Hepatocyte (in vitro differentiated cells): ENCODE measurements at regions not wholly inside any gene's neighbourhood (a gene's known extent, or its start where the extent isn't known, plus 50 kb on each side); places are given as distances from the start of the nearest gene placed in this dataset.

ENCODE experiments used
- DNase-seq: peaks from one replicate; pipeline ENCODE4 v3.0.0-alpha.2; 2016; ENCODE audit warnings: low spot score
- H2AFZ ChIP-seq: fragments of 200-600 bp; sonication (generic); 2 replicates; pipeline ENCODE4 v1.6.0; 2016; ENCODE audit warnings: antibody characterized with exemption, mild to moderate bottlenecking
- H3K27ac ChIP-seq: fragments of 200-600 bp; sonication (generic); 2 replicates; pipeline ENCODE4 v1.5.1; 2016; ENCODE audit warnings: mild to moderate bottlenecking
- H3K27me3 ChIP-seq: fragments of 200-600 bp; sonication (generic); 2 replicates; pipeline ENCODE4 v1.6.1; 2016
- H3K36me3 ChIP-seq: fragments of 200-600 bp; sonication (generic); replicated peaks from 2 replicates; pipeline ENCODE4 v1.5.1; 2016; ENCODE audit warnings: low read depth; ENCODE audit not compliant: insufficient read depth
- H3K4me1 ChIP-seq: fragments of 200-600 bp; sonication (generic); 2 replicates; pipeline ENCODE4 v1.5.1; 2016; ENCODE audit warnings: mild to moderate bottlenecking, moderate library complexity; ENCODE audit not compliant: insufficient read depth
- H3K4me2 ChIP-seq: fragments of 200-600 bp; sonication (generic); 2 replicates; pipeline ENCODE4 v1.6.0; 2016
- H3K4me3 ChIP-seq: fragments of 200-600 bp; sonication (generic); 2 replicates; pipeline ENCODE4 v1.5.1; 2016; ENCODE audit warnings: mild to moderate bottlenecking
- H3K79me2 ChIP-seq: fragments of 200-600 bp; sonication (generic); 2 replicates; pipeline ENCODE4 v1.6.0; 2017; ENCODE audit warnings: mild to moderate bottlenecking
- H3K9me2 ChIP-seq: fragments of 200-600 bp; sonication (generic); replicated peaks from 2 replicates; pipeline ENCODE4 v1.6.0; 2017; ENCODE audit warnings: mild to moderate bottlenecking; ENCODE audit not compliant: insufficient read depth
- H3K9me3 ChIP-seq: fragments of 200-600 bp; sonication (generic); 2 replicates; pipeline ENCODE4 v1.5.1; 2016; ENCODE audit warnings: low read depth, mild to moderate bottlenecking
- H4K20me1 ChIP-seq: fragments of 200-600 bp; sonication (generic); 2 replicates; pipeline ENCODE4 v1.6.0; 2016; ENCODE audit warnings: mild to moderate bottlenecking; ENCODE audit not compliant: insufficient read depth, poor library complexity, severe bottlenecking
- CTCF ChIP-seq: fragments of 200-600 bp; sonication (generic); IDR thresholded peaks from 2 replicates; pipeline ENCODE4 v1.5.1; 2016; ENCODE audit warnings: antibody characterized with exemption, mild to moderate bottlenecking; ENCODE audit not compliant: poor library complexity
- EZH2 ChIP-seq: fragments of 200-600 bp; sonication (generic); IDR thresholded peaks from 2 replicates; pipeline ENCODE4 v1.6.1; 2016; ENCODE audit warnings: antibody characterized with exemption, mild to moderate bottlenecking, borderline replicate concordance
- EZH2phosphoT487 ChIP-seq: fragments of 200-600 bp; sonication (generic); IDR thresholded peaks from one replicate; pipeline ENCODE4 v1.6.1; 2018; ENCODE audit warnings: antibody characterized with exemption, mild to moderate bottlenecking, low read depth, moderate library complexity; ENCODE audit not compliant: unreplicated experiment, severe bottlenecking
- WGBS: methylation state at CpG from one replicate; pipeline ENCODE4 v1.1.6; 2016; ENCODE audit warnings: low lambda C conversion rate; ENCODE audit errors: missing lambda C conversion rate; 5-methylcytosine and 5-hydroxymethylcytosine counted together

GRCh38 chr15:87200149-87200548, 1056.4 kb downstream of the NTRK3 start:
- TF ChIP-seq EZH2, result no peak
- no peak for TF ChIP-seq EZH2phosphoT487
- no peak for TF ChIP-seq CTCF
- Histone ChIP-seq H3K79me2 (no peaks in the 10 kb centered on the region), H3K9me2 (no peaks in the 10 kb centered on the region), H3K36me3 (no peaks in the 10 kb centered on the region), H3K27ac (no peak overlapping the region), H3K4me1 (no peaks in the 10 kb centered on the region), H3K4me3 (no peak overlapping the region), H3K9me3 (no peaks in the 10 kb centered on the region), H3K4me2 (no peak overlapping the region), H4K20me1 (no peaks in the 10 kb centered on the region), H3K27me3 (no peaks in the 10 kb centered on the region), H2AFZ (no peak overlapping the region)
- no peak for DNase-seq
- 83% methylated on average over 2 of the region's 2 CpGs for WGBS

DNA sequence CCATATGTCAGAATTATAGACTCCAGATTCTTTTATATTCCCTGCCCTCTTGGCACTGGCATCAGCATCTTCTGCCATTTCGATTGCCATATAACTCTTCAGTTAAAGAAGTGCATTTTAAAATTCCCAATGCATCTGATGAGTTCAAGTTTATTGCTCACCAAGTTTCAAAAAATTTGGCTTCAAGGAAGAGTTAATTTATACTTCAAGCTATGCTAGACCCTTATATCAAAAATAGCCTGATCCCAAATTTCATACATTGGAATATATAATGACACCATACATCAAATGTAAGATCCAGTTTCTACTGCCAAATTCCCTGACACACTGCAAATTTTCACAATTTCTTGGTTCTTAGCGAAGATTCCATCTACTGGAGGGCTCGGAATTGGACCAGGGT, 1058.6 kb downstream of the NTRK3 start:
- H3K79me2 ChIP-seq, result no peaks in the 10 kb centered on the region
- H3K4me2 ChIP-seq, result no peak overlapping the region
- H3K9me3 ChIP-seq, result no peaks in the 10 kb centered on the region
- no peaks in the 10 kb centered on the region for H3K4me1 ChIP-seq
- no peaks in the 10 kb centered on the region for H3K9me2 ChIP-seq
- H3K27me3 ChIP-seq, result no peaks in the 10 kb centered on the region
- 87% methylated on average over 3 of the region's 3 CpGs for WGBS
- H2AFZ ChIP-seq, result no peak overlapping the region
- DNase-seq, result no peak
- H3K36me3 ChIP-seq, result no peaks in the 10 kb centered on the region
- TF ChIP-seq EZH2phosphoT487, result no peak
- no peak for TF ChIP-seq EZH2
- TF ChIP-seq CTCF, result no peak
- no peak overlapping the region for H3K4me3 ChIP-seq
- H4K20me1 ChIP-seq, result no peaks in the 10 kb centered on the region
- H3K27ac ChIP-seq, result no peak overlapping the region

- Histone ChIP-seq H4K20me1 (no peaks in the 10 kb centered on the region), H3K4me3 (no peak overlapping the region), H3K36me3 (no peaks in the 10 kb centered on the region), H3K4me1 (no peaks in the 10 kb centered on the region), H3K9me3 (no peaks in the 10 kb centered on the region), H2AFZ (no peak overlapping the region), H3K9me2 (no peaks in the 10 kb centered on the region), H3K27ac (no peak overlapping the region), H3K4me2 (no peak overlapping the region), H3K79me2 (no peaks in the 10 kb centered on the region), H3K27me3 (no peaks in the 10 kb centered on the region)
- no peak for DNase-seq
- 83% methylated on average over 4 of the region's 4 CpGs for WGBS
- TF ChIP-seq EZH2 (no peak), CTCF (no peak), EZH2phosphoT487 (no peak)
Measured at GRCh38 chr15:87196498-87196897, 1060.0 kb downstream of the NTRK3 start.

DNA sequence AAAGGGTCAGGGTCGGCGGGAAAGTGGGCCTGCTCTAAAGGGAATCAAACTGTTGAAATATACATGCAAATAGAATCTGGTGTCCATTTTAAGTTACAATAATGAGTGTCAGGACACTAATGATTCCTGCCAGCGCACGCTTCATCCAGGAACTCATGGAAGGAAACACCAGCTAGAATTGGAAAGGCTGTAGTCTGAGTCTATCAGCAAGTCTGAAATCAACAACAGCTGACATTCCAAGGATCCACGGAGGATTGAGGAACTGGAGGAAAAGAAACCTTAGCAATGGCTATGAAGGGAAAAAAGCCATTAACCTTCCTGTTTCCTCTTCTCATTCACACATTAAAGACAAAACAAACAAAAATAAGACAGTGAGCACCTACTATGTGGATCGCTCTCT, 1063.1 kb downstream of the NTRK3 start:
- H3K4me3 ChIP-seq, result no peak overlapping the region
- DNase-seq, result no peak
- no peaks in the 10 kb centered on the region for H3K9me2 ChIP-seq
- H2AFZ ChIP-seq, result no peak overlapping the region
- no peak overlapping the region for H3K27ac ChIP-seq
- H3K27me3 ChIP-seq, result no peaks in the 10 kb centered on the region
- WGBS, result 84% methylated on average over 6 of the region's 6 CpGs
- H3K36me3 ChIP-seq, result no peaks in the 10 kb centered on the region
- H3K79me2 ChIP-seq, result no peaks in the 10 kb centered on the region
- H3K4me1 ChIP-seq, result no peaks in the 10 kb centered on the region
- H3K4me2 ChIP-seq, result no peak overlapping the region
- no peaks in the 10 kb centered on the region for H4K20me1 ChIP-seq
- no peak for TF ChIP-seq CTCF
- no peaks in the 10 kb centered on the region for H3K9me3 ChIP-seq
